Epithelial cell of proximal tubule (primary cell): ENCODE measurements at regions not wholly inside any gene's neighbourhood (a gene's known extent, or its start where the extent isn't known, plus 50 kb on each side); places are given as distances from the start of the nearest gene placed in this dataset.

ENCODE experiments used
- DNase-seq: peaks from one replicate; pipeline ENCODE4 v3.0.0-alpha.2; 2011; ENCODE audit warnings: low read depth
- H3K4me3 ChIP-seq: 2 replicates; pipeline ENCODE4 v1.5.1; 2011; ENCODE audit warnings: low read depth, mild to moderate bottlenecking, low read length
- CTCF ChIP-seq: conservative IDR thresholded peaks from 2 replicates; pipeline ENCODE4 v1.5.1; 2012; ENCODE audit warnings: low read depth, mild to moderate bottlenecking, low read length

GRCh38 chr10:10510179-10510578 lies 507.5 kb upstream of the CELF2 start:
- TF ChIP-seq CTCF = no peak
- no peak overlapping the region for H3K4me3 ChIP-seq
- no peak for DNase-seq

GRCh38 chr10:10513067-10513466 lies 504.6 kb upstream of the CELF2 start:
- TF ChIP-seq CTCF = no peak
- DNase-seq = no peak
- no peak overlapping the region for H3K4me3 ChIP-seq

GRCh38 chr10:10513898-10514297 lies 503.8 kb upstream of the CELF2 start:
- DNase-seq = no peak
- TF ChIP-seq CTCF = no peak

GRCh38 chr10:10514797-10515196 lies 502.9 kb upstream of the CELF2 start:
- DNase-seq = no peak
- TF ChIP-seq CTCF = no peak

More at GRCh38 chr10:10513898-10514297, 503.8 kb upstream of the CELF2 start:
- no peak overlapping the region for H3K4me3 ChIP-seq

GRCh38 chr10:10515479-10516204 lies 502.0 kb upstream of the CELF2 start:
- no peak overlapping the region for H3K4me3 ChIP-seq
- no peak for DNase-seq
- no peak for TF ChIP-seq CTCF

More at GRCh38 chr10:10514797-10515196, 502.9 kb upstream of the CELF2 start:
- H3K4me3 ChIP-seq = no peak overlapping the region

DNA sequence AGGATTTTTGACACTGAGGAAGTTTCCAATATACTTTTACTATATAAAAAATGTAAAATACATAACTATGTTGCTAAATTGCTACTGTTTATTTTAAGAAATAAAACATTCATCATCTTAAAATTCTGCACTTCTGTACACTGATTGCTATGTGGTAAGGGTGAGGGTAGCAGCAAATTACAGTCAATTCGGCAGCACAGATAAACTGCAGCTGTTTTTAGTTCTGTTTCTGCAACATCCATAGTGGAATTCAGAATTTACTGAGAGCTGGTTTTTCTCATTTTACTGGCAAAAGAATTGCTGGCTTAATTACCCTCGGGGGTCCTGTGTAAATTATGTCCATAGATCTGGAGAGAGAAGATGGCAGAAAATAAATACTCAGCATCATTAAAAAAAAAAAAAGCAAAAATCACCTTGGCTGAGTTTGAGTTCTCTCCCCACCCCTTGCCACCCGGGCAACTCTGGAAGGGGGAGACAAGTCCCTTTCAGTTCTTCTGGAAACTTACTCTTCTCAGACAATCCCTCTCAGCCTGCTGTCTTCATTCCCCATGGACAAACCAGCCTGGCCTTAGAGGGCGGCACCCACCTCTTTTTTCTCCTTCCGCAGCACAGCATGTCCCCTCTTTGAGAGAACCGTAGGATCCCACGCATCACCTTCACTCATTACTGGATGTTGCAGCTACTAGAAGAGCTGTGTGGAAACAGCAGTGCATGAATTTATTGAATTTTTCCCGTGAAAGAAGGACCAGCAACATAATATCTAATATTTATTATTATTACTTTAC lies 501.1 kb upstream of the CELF2 start:
- no peak for TF ChIP-seq CTCF
- no peak overlapping the region for H3K4me3 ChIP-seq
- no peak for DNase-seq

DNA sequence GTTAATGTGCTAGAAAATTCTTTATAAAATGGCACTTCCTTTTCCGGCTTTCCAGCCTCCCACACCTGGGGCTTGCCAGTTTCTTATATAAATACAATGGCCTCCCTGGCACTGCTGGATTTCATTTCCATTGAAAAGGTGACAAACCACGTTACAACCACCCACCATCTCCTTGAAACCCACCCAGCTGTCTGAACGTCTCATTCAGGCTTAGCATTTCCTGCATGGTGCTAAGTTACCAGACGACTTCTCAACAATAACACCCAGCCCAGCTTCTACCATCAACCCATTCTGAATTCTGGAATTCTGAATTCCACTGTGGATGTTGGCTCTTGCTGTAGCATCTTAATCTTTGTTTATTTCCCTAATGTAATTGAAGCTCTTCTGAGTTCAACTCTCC lies 499.8 kb upstream of the CELF2 start:
- no peak overlapping the region for H3K4me3 ChIP-seq
- no peak for TF ChIP-seq CTCF
- no peak for DNase-seq
